T-helper 22 cell (primary cell): ENCODE measurements at regions not wholly inside any gene's neighbourhood (a gene's known extent, or its start where the extent isn't known, plus 50 kb on each side); places are given as distances from the start of the nearest gene placed in this dataset.

Source experiments
- DNase-seq: peaks from one replicate; pipeline ENCODE4 v3.0.0-alpha.2; 2020; ENCODE audit warnings: low read depth

DNA sequence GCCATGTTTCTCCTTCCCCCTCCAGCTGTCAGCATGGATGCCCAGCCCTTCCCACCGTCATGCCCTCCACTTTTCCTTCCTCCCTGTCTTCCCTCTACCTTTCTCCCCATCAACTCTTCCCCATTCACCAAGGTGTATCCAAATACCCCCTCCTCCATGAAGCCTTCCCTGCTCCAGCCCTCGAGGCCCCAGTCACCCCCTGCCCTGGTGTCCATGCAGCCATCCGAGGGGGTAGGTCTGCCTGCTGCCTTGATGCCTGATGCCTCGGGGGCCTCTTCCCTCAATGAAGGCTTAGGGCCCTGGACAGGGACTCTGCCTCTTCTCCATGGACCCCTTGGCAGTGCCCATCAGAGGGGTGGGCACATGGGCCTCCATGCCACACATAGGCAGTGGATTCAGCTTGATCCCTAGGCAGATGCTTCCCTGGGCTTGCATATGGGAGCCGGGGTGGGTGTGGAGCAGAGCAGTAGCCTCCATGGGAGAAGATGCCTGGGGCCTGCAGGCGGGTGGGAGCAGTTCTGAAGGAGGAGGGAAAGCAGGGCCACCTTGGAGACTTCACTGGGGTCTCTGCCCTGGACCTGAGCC is 795.8 kb downstream of the BRD1 start:
- DNase-seq: no peak

DNA sequence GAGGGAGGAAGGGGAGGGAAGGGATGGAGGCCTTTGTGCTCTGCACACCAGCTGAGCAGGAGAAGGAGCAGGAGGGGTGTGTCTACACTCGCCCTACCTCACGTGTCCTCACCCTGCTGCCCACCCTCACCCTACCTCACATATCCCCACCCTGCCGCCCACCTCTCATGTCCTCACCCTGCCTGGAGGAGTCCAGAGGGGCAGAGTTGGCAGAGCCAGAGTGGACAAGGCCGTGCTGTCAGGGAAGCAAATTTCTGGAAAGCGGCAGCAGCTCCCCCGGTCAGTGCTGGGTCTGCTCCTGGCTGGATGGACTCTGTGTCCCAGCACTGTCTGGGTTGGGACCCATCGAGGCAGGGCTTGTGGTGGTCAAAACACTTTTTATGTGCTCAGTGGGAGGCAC is 799.6 kb downstream of the BRD1 start:
- DNase-seq: no peak

DNA sequence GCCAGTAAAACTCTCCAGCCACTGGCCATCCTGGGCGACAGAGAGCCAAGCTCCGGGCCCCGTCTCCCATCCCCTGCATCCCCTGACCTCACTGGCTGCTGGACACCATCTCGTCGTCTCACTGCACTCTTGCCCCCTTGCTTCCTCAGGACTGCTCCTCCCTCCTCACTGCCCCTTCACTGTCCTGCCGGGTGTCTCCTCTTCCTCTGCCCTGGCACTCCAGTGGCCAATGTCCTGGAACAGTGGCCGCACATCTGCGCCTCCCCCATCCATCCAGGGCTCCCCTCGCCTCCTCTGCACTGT is 800.4 kb downstream of the BRD1 start:
- DNase-seq: no peak

DNA sequence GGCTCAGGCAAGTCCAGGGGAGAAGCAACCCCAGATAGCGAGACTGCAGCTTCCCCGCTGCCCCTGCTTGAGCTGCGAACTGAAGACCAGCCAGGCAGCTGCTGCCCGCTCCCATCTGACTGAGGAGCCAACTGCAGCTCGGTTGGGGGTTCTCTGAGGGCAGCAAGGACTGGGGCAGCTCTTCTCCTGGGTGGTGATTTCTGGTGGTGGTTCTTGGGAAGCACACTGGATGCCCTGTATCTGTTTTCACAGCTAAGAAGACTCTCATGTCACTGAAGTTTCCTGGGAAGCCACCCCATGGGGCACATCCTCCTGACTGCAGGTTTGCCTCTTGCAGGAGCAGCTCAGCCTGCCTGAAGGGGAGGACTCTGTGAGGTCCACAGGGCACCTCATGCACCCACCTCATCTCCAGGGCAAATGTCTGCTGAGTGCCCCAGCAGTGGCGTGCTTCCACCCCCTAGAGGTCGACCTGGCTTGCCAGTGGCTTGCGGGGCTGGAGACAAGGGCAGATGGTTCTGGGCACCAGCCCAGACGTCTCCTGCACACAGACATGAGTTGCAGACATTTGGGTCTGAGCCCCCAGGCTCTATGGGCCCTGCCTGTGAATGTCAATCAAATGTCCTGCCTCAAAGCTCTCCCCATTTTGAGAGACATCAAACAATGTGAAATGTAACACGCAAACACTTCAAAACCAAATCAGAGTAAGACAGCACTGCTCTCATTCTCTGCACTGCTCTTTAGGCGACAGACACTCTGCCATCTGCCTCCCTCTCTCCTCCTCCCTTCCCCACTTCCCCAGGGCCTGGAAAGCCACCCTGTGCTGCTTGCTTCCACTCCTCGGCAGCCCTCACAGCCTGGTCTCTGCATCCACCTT is 800.9 kb downstream of the BRD1 start:
- DNase-seq: no peak

DNA sequence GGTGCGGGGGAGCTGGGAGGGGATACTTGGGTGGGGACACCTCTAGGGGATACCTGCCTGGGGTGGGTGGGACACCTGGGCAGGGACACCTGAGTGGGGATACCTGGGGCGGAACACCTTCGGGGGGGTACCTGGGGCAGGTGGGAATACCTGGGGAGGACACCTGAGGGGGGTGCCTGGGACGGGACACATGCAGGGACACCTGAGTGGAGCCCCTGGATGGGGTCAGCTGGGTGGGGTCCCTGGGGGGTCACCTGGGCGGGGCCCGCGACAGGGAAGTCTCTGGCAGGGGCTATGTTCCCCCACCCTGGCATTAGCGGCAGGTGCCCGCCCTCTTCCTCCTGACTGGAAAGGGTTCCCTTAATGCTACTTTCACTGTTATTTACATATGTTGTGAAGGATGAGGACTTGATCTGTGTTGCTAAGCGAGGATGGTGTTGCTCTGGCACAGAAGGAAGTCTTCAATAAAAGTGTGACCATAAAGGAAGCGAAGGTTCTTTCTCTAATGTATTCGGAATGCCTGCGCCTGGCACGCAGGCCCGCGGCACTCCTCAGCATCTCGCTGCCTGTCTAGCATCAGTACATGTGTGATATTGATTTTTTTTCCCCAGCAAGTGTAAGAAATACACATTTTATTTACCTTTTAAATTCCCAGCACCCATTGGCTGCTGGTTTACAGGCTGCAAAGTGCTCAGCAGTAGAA is 801.7 kb downstream of the BRD1 start:
- DNase-seq: no peak

DNA sequence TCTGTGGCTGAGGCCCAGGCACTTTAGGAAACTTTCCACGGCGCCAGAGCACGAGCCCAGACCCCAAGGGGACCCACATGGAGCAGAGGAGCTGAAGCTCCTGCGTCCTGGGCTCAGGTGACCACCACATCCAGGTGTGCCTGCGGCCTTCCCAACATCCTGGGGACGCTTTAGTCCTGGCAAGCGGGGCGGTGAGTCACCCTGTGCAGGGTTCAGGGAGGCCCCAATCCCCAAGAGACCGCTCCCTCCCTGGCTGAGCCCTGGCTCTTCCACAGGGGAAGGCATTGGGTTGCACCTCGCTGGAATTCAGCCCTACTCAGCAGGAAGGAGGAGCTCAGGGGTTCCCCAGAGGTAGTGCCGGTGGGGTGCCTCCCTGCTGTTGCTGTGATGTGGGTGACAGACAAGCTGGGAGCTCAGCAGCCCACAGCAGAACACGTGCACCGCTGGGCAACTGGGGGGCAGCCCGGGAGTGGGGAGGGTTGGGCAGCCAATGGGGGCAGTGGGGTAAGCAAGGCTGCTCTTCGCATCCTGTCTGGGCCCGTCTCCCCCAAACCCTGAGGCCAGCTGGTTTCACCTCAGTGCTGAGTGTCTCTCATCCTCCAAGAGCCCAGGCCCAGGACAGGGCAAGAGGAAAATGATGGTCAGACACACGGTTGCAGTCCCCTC is 802.8 kb downstream of the BRD1 start:
- no peak for DNase-seq

DNA sequence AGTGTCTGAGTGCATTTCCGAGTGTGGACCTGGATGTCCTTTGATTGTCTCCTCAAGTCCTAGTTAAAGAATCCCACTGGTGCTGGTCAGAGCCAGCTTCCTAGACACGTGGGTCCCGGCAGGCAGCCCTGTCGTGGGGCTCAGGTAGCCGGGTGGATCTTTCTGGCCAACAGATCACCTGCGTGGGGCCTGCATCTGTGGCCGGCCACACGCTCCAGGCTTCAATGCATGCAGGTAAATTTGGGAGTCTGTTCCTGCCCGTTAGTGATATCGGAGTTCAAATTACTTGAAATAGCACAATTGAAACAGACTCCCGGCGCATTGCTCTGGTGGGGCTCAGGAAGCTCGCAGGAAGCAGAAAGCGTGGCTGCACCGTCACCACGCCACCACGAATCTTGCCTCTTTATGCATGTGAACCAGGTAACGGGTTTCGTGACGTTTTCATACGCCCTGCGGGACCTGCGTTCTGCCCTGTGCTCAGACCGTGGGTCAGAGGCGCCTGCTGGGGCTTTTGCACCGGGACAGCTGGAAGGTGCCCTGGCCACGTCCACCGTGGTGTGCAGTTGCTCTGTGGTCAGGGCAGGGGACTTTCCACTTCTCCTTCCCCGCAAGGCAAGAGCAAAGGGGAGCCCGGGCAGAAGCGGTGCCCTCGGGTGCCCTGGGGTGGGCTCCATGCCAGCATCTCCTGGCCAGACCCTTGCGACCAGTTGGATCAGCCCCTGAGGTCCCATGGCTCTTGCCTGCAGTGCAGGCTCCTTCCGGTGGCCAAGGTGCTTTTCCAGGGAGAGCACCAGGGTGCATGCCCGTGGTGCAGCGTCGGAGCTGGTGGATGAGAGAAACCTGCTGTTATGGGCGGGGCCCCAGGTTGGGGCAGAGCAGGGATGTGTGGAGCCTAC is 803.5 kb downstream of the BRD1 start:
- no peak for DNase-seq

DNA sequence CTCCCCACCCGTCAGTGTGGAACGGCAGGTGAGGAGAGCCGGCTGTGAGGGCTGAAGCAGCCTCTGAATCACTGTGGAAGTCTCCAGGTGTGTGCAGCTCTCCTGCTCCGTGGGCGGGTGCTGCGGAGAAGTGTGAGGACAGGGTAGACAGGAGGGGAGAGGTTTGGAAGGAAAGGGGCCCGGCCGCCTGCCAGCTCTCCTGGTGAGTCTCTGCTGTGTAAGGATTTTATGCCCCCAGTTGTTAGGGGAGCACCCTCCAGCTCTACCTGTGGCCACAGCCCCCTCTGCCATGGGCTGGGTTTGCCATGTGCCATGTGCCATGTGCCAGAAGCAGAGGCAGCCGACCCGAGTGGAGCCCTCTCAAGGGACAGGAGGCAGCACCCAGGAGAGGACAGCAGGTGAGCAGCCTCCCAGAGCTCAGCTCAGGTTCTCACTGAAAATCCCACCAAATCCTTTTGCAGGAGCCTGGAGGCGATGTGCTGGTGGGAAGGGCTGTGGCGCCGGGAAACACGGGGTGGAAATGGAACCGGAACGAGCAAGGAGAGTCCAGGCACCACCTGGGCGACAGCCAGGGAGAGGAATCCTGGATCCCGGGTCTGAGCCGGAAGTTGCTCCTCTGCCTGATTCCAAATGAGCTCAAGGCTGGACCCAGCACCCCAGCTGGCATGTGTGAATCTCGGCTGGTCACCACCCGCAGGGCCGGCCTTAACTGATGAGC is 804.4 kb downstream of the BRD1 start:
- no peak for DNase-seq

DNA sequence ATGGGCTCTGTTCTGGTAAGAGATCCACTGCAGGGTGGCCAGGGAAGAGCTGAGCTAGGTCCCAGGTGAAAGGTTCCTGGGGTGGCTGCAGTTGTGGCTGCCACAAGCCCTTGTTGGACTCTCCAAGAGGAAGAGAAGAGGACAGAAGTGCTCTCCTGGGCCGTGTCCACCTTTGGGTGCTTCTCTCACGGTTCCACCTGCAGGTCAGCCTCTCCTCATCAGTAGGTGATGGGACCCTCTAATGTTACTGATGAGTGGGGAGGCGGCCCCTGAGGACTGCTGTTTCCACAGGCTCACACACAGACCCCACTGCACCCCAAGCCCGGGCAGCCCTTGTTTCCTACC is 804.9 kb downstream of the BRD1 start:
- DNase-seq: no peak

DNA sequence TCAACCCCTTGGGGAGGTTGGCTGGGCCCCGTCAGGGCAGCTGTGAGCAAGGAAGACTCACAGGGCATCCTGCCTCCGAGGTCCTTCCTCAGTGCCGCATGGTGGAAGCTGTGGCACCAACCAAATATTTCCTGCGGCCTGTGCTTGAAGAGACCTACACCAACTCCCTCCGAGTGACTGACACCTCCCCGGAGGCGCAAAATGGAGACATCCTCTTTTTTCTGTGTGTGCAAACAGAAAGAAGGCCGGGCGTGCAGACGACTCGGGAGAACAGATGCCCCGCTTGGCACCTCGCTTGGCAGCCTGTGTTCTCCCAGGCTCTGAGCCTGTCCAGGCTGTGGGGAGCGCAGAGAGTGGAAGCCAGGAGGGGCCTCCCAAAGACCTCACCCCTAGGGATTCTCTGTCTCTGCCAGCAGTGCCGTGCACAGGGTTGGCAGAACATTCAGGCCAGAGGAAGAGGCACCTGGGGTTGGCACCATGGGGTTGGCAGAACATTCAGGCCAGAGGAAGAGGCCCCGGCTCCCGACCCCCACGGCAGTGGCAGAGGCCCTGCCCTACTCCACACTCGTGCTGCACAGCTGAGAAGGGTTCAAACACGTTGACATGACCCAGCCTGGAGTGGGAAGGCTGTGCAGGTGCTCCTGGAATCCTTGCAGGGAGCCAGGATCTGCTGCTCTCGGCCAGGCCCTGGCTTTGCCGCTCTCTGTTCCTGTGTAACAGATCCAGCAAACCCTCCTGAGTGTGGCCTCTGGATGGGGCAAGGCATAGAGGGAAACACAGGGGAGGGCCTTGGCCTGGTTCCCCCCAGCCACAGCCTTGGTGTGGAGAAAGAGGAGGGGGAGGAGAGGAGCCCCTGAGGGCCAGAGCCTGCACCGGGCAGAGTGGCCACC is 805.5 kb downstream of the BRD1 start:
- DNase-seq: no peak

DNA sequence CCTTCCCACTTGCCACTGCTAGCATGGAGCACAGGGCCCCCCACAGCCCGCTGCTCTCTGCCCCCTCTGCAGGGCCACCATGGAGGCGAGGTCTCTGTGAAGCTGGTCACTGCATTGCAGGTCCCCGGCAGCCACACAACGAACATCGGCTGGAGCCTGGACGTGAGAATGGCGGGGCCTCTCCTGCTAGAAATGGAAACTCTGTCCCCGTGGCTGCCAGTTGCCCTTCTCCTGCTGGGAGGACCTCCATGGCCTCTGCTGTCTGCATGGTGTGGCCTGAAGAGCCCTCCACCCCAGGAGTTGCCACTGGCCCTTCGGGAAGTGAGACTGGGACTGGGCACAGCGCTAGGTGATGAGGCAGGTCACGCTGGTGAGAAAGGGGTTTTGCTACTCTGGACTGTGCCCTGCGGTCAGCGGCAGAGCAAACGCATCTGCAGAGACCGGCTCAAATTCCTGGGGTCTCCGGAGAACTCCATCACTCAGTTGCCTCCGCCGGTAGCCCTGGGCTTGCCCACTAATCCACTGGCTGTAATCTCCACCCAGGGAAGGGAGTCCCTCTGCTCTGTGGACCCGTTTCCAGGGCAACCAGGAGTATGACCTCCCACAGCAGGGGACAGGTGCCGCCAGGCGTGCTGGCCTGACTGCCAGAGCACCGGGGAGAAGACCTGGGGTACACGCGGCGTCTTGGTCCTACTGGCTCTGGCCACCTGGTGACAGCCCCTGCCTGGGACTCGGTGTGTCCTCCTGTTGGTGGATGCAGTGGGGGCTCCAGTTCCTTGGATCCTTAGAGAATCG is 806.3 kb downstream of the BRD1 start:
- no peak for DNase-seq

DNA sequence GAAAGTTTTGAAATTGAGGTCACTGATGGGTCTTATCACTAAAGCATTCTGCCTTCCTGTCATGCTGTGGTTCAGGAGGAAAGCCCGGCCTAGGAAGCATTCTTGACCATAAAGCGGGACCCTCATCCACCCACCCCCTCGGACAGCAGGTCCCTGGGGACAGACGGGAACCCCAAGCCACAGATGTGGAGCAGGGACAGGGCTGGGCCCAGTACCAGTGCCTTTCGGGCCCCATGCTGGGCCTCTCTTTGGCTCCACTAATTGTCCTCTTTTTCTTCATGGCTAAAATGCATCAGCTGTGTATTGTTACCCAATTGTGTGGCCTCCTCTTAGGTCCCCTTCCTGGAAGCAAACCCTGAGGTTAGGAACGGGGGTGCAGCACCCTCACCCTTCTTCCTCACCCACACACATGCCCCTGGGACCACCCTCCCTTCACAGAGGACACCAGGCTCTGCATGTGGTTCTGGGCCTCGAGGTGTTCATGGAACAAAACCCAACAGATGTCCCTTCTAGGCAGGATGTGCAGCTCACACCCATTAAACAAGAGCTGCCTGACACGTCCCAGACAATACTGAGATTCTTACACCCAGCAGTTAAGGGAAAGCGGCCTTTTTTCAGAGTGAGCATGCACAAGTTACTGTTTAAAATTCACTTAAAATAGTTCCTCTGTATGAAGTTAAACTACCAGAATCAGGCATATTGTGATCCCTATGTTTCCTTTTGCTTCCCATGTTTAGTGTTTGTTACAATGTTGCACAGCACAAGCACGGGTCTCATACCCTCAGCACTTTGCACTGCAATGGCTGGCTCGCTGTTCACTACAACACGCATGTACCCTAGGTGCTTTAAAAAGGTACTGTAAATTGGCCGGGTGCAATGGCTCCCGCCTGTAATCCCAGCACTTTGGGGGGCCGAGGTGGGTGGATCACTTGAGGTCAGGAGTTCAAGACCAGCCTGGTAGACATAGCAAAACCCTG is 807.6 kb downstream of the BRD1 start:
- no peak for DNase-seq

DNA sequence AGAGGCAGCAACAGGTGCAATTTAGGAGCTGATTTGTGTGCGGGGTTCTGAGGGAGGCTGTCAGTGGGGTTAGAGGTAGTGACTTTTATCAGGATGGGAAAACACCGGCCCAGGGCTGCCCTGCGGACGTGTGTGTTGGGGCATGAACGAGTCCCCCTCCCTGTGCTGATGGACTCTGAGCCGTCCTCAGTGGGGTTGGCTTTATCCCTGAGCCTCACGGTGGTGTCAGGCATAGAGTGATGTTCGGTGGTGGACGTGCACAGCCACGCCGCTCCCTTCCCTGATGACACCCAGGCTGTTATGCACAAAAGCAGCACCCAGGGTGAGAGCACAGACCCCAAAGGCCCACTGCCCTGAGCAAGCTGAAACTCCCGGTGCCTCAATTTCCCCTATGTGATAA is 809.1 kb downstream of the BRD1 start:
- DNase-seq: no peak

DNA sequence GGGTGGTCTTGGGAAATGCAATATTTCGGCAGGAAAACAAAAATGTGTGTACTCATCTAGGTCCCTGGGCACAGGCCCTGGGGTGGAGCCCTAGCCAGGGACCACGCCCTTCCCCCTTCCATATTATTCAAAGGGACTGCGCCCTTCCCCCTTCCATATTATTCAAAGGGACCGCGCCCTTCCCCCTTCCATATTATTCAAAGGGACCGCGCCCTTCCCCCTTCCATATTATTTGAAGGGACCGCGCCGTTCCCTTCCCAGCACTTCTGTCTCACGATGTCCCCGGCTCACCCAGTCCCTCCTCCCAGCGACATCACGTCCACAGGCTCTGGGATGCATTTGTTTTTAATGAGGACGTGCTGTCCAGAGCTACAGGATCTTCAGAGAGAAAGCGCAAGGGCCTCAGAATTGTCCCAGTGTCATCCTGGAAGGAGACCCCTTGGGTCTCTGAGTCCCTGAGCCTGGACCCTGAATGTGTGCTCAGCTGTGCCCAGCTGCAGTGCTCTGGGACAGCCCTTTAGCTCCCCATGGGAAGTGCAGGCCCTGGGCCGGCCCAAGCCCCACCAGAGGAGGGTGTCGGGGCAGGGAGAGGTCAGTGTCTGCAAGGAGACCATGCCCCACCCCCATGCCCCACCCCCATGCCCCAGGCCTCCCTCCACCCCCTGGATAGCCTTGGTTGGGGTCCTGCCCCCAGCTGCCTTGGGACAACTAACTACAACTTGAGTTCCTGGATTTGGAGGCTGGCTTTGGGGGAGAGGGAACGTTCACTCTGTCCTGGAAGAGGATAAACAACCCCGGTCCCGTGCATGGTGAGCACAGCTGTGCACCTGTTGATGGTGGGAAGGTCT is 810.0 kb downstream of the BRD1 start:
- DNase-seq: no peak

DNA sequence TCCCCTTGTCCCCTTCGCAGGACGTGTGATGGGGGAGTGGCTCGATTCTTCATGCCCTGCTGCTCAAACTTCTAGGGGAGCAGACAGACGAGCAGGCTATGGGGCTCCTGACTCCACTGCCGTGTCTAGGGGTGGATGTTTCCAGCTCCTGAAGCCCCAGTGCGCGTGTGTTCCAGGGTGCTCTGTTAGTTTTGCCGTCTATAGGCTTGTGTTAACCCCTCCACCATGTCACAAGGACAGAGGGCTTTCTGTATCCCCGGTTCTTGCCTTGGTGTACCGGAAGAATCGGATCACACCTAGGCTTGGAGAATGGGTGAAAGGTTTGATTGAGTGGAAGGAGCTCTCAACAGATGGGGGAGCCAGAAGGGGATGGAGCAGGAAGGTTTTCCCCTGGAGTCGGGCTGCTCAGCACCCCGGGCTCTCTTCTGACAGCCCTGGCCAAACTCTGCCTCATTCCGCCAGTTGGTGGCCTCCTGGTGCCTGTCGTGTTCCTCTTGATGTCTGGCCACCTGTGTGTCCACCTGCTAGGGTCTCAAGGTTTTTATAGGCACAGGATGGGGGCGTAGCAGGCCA is 810.7 kb downstream of the BRD1 start:
- DNase-seq: no peak

DNA sequence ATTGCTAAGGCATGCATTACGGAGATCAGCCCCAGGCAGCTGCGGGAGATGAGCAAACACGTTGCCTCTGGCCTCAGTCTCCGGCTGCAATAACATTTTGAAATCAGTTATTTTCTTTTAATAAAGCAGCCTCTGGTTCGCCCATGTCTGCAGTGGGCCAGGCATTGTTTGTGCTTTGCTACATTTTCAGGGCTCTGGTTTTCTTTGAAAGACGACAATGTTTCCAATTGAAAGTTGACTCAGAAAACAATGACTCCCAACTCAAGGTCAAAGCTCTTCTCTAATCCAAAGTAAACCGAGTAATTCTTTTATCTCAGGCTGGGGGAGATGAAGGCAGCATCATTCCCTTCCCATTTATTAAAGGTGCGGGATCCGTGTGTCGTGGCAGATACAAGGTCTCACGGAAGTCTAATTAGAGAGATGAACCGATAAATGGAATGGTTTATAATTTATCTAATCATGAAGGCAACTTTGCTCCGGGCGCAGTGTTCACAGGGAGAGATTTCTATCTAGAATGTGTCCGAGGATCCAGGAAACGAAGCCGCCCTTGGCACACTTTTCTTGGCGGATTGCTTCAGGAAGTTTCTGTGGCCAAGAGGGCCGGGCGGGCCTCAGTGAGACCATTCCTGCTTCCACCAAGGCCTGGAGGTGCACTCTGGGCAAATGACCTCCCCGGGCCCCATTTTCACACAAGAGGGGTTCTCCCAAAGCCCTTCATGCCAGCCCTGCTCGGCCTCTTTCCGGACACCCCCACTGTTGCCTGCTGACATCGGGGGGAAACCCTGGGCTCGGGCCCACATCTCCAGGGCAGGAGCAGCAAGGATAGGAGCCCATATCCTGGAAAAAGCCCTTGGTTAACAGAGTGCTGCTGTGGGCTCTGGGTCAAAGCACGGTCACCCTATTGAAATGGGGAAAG is 811.4 kb downstream of the BRD1 start:
- no peak for DNase-seq
